ENCODE measurements at regions not wholly inside any gene's neighbourhood (a gene's known extent, or its start where the extent isn't known, plus 50 kb on each side); places are given as distances from the start of the nearest gene placed in this dataset.

GRCh38 chr7:119720541-119720940 lies 552.4 kb upstream of the KCND2 start:
- Histone ChIP-seq H3K9ac (ENCODE audit: low read depth in 1 of 2, low read length in 2 of 2) (no peak overlapping the region), H3K4me1 (ENCODE audit: control insufficient read depth in 4 of 4, insufficient read depth in 4 of 4, low read length in 3 of 4) (no peaks in the 10 kb centered on the region)
- WGBS: 49% methylated on average over 1 of the region's 1 CpG

More at GRCh38 chr7:119720541-119720940, 552.4 kb upstream of the KCND2 start:
- no peak overlapping the region for H3K4me3 ChIP-seq (ENCODE audit: low read depth in 1 of 3, low read length in 3 of 3)
- no peaks in the 10 kb centered on the region for H3K9me3 ChIP-seq (ENCODE audit: control insufficient read depth in 4 of 4, low read length in 3 of 4)
- H3K36me3 ChIP-seq (ENCODE audit: control insufficient read depth in 4 of 4, insufficient read depth in 3 of 4, low read depth in 1 of 4, low read length in 3 of 4): no peaks in the 10 kb centered on the region
- no peak for DNase-seq (ENCODE audit: low spot score)
- TF ChIP-seq, protein P1, sequence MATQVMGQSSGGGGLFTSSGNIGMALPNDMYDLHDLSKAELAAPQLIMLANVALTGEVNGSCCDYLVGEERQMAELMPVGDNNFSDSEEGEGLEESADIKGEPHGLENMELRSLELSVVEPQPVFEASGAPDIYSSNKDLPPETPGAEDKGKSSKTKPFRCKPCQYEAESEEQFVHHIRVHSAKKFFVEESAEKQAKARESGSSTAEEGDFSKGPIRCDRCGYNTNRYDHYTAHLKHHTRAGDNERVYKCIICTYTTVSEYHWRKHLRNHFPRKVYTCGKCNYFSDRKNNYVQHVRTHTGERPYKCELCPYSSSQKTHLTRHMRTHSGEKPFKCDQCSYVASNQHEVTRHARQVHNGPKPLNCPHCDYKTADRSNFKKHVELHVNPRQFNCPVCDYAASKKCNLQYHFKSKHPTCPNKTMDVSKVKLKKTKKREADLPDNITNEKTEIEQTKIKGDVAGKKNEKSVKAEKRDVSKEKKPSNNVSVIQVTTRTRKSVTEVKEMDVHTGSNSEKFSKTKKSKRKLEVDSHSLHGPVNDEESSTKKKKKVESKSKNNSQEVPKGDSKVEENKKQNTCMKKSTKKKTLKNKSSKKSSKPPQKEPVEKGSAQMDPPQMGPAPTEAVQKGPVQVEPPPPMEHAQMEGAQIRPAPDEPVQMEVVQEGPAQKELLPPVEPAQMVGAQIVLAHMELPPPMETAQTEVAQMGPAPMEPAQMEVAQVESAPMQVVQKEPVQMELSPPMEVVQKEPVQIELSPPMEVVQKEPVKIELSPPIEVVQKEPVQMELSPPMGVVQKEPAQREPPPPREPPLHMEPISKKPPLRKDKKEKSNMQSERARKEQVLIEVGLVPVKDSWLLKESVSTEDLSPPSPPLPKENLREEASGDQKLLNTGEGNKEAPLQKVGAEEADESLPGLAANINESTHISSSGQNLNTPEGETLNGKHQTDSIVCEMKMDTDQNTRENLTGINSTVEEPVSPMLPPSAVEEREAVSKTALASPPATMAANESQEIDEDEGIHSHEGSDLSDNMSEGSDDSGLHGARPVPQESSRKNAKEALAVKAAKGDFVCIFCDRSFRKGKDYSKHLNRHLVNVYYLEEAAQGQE (IDR thresholded peaks at IDR 0.05): no peak
- TF ChIP-seq, protein P2, sequence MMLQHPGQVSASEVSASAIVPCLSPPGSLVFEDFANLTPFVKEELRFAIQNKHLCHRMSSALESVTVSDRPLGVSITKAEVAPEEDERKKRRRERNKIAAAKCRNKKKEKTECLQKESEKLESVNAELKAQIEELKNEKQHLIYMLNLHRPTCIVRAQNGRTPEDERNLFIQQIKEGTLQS (IDR thresholded peaks at IDR 0.05): no peak
- no peak for TF ChIP-seq EGR1 (IDR thresholded peaks at IDR 0.05; ENCODE audit: low read depth in 2 of 2)
- no peak for TF ChIP-seq MAX (IDR thresholded peaks at IDR 0.05)
- TF ChIP-seq HNF4G (IDR thresholded peaks at IDR 0.05): no peak
- TF ChIP-seq TAF1 (conservative IDR thresholded peaks at IDR 0.05): no peak
- no peak for TF ChIP-seq NR2F2 (IDR thresholded peaks at IDR 0.05)
- TF ChIP-seq SP1 (IDR thresholded peaks at IDR 0.05): no peak
- no peak for TF ChIP-seq CTCF (IDR thresholded peaks at IDR 0.05; ENCODE audit: low read depth, low read length, missing input control)
- TF ChIP-seq RXRA (IDR thresholded peaks at IDR 0.05): no peak
- no peak for TF ChIP-seq GABPA (IDR thresholded peaks at IDR 0.05 in 1 of 2, conservative IDR thresholded peaks at IDR 0.05 in 1 of 2)
- TF ChIP-seq YY1 (IDR thresholded peaks at IDR 0.05): no peak
- no peak for TF ChIP-seq FOXA1 (IDR thresholded peaks at IDR 0.05)
- no peak for TF ChIP-seq ZBTB33 (IDR thresholded peaks at IDR 0.05)
- no peak for TF ChIP-seq FOXA2 (IDR thresholded peaks at IDR 0.05)
- no peak for TF ChIP-seq RAD21 (IDR thresholded peaks at IDR 0.05)
- no peaks in the 10 kb centered on the region for H3K27me3 ChIP-seq (ENCODE audit: control insufficient read depth in 4 of 4, insufficient read depth in 4 of 4, low read length in 3 of 4)
- H3K27ac ChIP-seq (ENCODE audit: low read depth in 1 of 2, low read length in 2 of 2): no peak overlapping the region

All from liver (tissue), 8 donors.